GM19395 (cell line): ENCODE measurements at regions not wholly inside any gene's neighbourhood (a gene's known extent, or its start where the extent isn't known, plus 50 kb on each side); places are given as distances from the start of the nearest gene placed in this dataset.
A peak's percentile ranks its signal among the peaks of the same experiment; 100 is the strongest.
"Not testable (repeated sequence)": the region's sequence is repeated elsewhere in the genome, so short reads cannot be mapped to it uniquely, and the experiment has no call there.

Experiments used
- ATAC-seq: cut with Tn5 transposase; IDR thresholded peaks from one replicate; pipeline ENCODE4 v1.9.1; 2021; ENCODE audit warnings: mild to moderate bottlenecking, moderate library complexity; ENCODE audit not compliant: unreplicated experiment

- no peak for ATAC-seq
Observed at GRCh38 chr4:26233350-26233749, 87.5 kb upstream of the RBPJ start.

- no peak for ATAC-seq
Observed at GRCh38 chr4:26235500-26235899, 85.3 kb upstream of the RBPJ start.

GRCh38 chr4:26237916-26238315, 82.9 kb upstream of the RBPJ start:
- no peak for ATAC-seq

- no peak for ATAC-seq
Observed at GRCh38 chr4:26238426-26238777, 82.4 kb upstream of the RBPJ start.

- no peak for ATAC-seq
Observed at GRCh38 chr4:26238778-26239679, 81.8 kb upstream of the RBPJ start.

- ATAC-seq, result no peak
Observed at GRCh38 chr4:26239801-26240200, 81.0 kb upstream of the RBPJ start.

GRCh38 chr4:26241179-26241578, 79.6 kb upstream of the RBPJ start:
- no peak for ATAC-seq

GRCh38 chr4:26242451-26242850, 78.4 kb upstream of the RBPJ start:
- no peak for ATAC-seq

- not testable (repeated sequence) for ATAC-seq
Observed at GRCh38 chr4:26244138-26244537, 76.7 kb upstream of the RBPJ start.

GRCh38 chr4:26248647-26249046, 72.2 kb upstream of the RBPJ start:
- ATAC-seq, result no peak

- ATAC-seq, result peak; percentile 65
Observed at GRCh38 chr4:26252349-26253025, 68.3 kb upstream of the RBPJ start.

- ATAC-seq, result no peak
Observed at GRCh38 chr4:26253968-26254367, 66.8 kb upstream of the RBPJ start.

GRCh38 chr4:26255989-26256388, 64.8 kb upstream of the RBPJ start:
- no peak for ATAC-seq

GRCh38 chr4:26257444-26257843, 63.4 kb upstream of the RBPJ start:
- peak; percentile 14 for ATAC-seq

- peak; percentile 79 for ATAC-seq
Observed at GRCh38 chr4:26257850-26258249, 63.0 kb upstream of the RBPJ start.

- ATAC-seq, result no peak
Observed at GRCh38 chr4:26260571-26260970, 60.2 kb upstream of the RBPJ start.

- no peak for ATAC-seq
Observed at GRCh38 chr4:26261405-26261804, 59.4 kb upstream of the RBPJ start.

- ATAC-seq, result no peak
Observed at GRCh38 chr4:26263165-26263564, 57.6 kb upstream of the RBPJ start.

GRCh38 chr4:26264109-26264508, 56.7 kb upstream of the RBPJ start:
- ATAC-seq, result no peak

- no peak for ATAC-seq
Observed at GRCh38 chr4:26267087-26267486, 53.7 kb upstream of the RBPJ start.

- ATAC-seq, result no peak
Observed at GRCh38 chr4:26268246-26268645, 52.6 kb upstream of the RBPJ start.

GRCh38 chr4:26269038-26269437, 51.8 kb upstream of the RBPJ start:
- ATAC-seq, result no peak
